HG03571 (cell line): ENCODE measurements at regions not wholly inside any gene's neighbourhood (a gene's known extent, or its start where the extent isn't known, plus 50 kb on each side); places are given as distances from the start of the nearest gene placed in this dataset.

Source experiments
- ATAC-seq: cut with Tn5 transposase; IDR thresholded peaks from one replicate; pipeline ENCODE4 v1.9.1; 2021; ENCODE audit not compliant: unreplicated experiment

- no peak for ATAC-seq
These were observed 156.3 kb upstream of the IER5L start for GRCh38 chr9:129334105-129334935.

DNA sequence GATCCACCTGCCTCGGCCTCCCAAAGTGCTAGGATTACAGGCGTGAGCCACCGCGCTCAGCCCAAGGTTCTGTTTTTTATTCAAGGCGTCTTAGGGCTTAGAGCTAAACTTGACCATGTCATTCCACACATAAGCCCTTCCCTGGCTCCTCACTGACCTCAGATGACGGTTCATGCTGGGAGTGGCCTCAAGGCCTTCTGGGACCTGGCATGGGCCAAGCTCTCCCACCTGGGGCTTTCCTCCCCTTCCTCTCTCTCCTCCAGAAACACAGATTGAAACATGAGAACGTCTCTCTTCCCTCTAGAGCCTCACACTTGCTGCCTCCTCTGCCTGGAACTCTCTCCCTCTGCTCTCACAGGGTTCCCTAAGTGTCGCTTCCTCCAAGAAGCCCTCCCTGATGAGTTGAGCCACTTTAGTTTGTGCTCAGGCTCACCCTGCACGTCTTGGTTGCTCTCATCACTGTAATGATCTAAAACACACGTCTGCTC lies 155.6 kb upstream of the IER5L start:
- no peak for ATAC-seq

- no peak for ATAC-seq
These were observed 154.5 kb upstream of the IER5L start for GRCh38 chr9:129332581-129332980.

GRCh38 chr9:129331772-129332500 lies 153.9 kb upstream of the IER5L start:
- no peak for ATAC-seq

- no peak for ATAC-seq
These were observed 153.4 kb upstream of the IER5L start for GRCh38 chr9:129331493-129331765.

GRCh38 chr9:129330711-129331492 lies 152.8 kb upstream of the IER5L start:
- no peak for ATAC-seq

DNA sequence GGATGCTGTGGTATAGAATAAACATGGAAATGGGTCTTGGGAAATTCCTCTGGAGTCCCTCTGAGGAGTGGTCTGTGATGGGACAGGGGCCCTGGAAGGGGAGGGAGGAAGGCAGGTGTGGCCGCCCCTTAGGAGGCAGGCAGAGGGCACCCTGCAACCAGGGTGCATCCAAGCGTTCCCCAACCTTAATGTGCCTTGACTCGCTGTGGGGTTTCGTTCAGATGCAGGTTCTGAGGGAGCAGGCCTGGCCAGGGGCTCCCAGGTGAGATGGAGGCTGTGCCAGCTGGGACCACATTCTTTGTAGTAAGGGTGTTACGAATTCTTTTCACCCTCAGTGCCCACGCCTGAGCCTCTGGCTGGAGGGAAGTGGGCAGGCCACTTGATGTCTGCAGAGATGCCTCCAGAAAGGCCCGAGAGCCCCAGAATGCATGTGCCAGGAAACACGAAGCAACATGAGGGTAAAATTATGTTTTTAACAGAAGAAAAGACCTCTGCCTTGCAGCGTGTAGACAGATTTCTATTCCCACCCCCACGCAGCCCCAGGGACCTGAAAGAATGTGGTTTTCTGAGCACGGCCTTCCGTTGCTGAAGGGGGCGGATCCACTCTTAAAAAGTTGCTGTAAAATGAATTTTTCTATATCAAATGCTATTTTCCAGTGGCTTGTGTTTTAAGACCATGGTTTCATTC lies 150.4 kb upstream of the IER5L start:
- ATAC-seq = no peak

DNA sequence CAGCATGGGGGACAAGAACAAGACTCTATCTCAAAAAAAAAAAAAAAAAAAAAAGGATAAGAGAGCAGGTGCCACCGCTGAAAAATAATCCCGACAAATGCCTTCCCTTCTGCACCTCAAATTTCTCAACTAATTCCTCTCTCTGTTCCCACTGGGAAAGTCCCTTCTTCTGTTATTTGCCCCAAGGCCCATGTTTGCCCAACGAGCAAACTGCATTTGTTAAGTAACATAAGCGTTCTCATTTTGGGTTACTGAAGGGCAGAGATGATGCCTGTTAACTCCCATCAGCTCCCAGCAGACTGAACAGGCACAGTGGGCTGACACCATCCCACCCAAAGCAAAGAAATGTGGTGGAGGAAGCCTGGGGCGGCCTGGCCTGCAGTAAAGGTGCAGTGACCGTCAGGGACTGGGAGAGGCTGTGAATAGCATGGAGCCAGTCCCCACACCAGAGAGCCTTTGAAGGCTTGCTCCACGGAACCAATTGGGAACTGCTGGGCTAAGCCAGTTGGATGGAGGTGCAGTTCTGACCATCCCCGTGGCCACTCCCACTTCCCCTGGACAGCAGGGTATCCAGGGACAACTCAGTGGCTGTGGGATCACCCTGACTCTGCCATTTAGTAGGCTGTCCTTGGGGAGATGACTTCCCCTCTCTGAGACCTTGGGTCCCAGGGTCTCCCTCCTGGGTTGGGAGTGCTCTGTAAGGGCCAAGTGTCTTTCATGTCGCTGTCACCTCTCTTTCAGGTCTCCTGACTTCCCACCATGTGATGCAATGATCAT lies 149.7 kb upstream of the IER5L start:
- no peak for ATAC-seq

- no peak for ATAC-seq
These were observed 148.3 kb upstream of the IER5L start for GRCh38 chr9:129326061-129327005.

GRCh38 chr9:129324808-129325502 lies 146.9 kb upstream of the IER5L start:
- no peak for ATAC-seq

GRCh38 chr9:129323999-129324553 lies 146.0 kb upstream of the IER5L start:
- ATAC-seq = no peak

DNA sequence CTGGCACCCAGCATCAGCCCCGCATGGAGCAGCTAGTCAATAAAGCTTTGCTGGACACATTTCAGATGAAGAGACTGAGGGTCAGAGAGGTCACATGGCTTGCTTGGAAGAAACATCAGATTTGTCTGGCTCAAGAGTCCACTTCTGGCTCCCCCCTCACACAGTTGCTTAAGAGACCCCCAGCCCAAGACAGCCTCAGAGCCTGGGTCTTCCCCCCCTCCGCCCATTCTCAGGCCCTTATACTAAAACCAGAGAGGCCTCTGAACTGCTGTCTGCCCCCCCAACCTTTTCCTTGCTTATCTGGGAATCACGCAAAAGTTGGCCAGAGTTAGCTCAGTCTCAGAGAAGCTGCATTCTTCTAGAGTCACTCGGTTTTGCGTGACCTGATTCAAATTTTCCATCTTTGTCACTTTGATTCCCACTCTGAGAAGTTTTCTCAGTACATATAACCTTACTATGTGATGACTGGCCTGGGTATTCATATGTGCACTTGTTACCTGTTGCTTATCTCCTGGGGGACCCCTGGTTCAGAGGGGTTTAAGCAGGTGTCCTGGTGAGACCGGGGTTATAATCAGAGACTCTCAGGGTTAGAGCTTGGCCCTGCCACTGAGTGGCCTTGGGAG lies 145.4 kb upstream of the IER5L start:
- ATAC-seq = no peak

- ATAC-seq = no peak
These were observed 144.7 kb upstream of the IER5L start for GRCh38 chr9:129322641-129323375.

DNA sequence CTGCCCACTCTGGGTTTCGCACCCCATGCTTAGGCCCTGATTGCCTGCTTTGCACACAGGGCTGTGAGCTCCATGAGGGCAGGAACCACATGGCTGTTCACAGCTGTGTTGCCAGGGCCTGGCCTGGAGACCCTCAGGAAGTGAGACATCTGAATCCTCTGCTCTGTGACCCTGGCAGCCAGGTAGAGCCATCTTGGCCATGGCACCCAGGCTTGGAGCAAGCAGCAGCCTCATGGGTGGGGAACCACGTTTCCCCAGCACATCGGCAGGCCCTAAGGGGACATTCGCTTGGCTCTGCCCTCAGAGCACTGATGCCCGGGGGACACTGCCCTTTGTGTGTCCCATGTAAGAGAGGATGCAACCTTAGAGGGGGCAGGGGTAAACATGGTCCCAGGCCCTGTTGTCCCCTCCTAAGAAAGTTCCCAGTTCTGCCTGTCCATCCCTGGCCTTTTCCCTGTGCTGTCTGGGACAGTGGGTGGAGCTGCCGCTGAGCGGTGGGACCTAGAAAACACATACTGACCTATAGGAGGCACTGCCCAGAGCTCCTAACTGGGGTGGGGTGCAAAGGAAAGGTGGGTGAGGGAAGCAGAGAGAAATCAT lies 144.1 kb upstream of the IER5L start:
- no peak for ATAC-seq

GRCh38 chr9:129321286-129322021 lies 143.4 kb upstream of the IER5L start:
- ATAC-seq = no peak
